Liver (tissue), 8 donors: ENCODE measurements at regions not wholly inside any gene's neighbourhood (a gene's known extent, or its start where the extent isn't known, plus 50 kb on each side); places are given as distances from the start of the nearest gene placed in this dataset.

Experiments
- DNase-seq: peaks from one replicate; pipeline ENCODE4 v3.0.0-alpha.2; 2017; ENCODE audit warnings: low spot score
- H3K27ac ChIP-seq, 2 donors: one replicate each; pipeline ENCODE4 v1.7.0; 2013; ENCODE audit warnings: inconsistent platforms in 2 of 2, low read length in 2 of 2, control low read depth in 1 of 2, low read depth in 1 of 2, mild to moderate bottlenecking in 1 of 2
- H3K27me3 ChIP-seq, 4 donors: one replicate each; pipeline versions ENCODE4 v1.6.1 to v1.7.0; 2013; ENCODE audit warnings: low read length in 3 of 4, inconsistent platforms in 1 of 4, mild to moderate bottlenecking in 1 of 4, moderate library complexity in 1 of 4; ENCODE audit not compliant: control insufficient read depth in 4 of 4, insufficient read depth in 4 of 4
- H3K36me3 ChIP-seq, 4 donors: one replicate each; pipeline versions ENCODE4 v1.6.1 to v1.7.0; 2013; ENCODE audit warnings: low read length in 3 of 4, mild to moderate bottlenecking in 3 of 4, low read depth in 1 of 4, moderate library complexity in 1 of 4; ENCODE audit not compliant: control insufficient read depth in 4 of 4, insufficient read depth in 3 of 4
- H3K4me1 ChIP-seq, 4 donors: one replicate each; pipeline versions ENCODE4 v1.6.1 to v1.7.0; 2013; ENCODE audit warnings: low read length in 3 of 4, mild to moderate bottlenecking in 3 of 4, moderate library complexity in 1 of 4; ENCODE audit not compliant: control insufficient read depth in 4 of 4, insufficient read depth in 4 of 4
- H3K4me3 ChIP-seq, 3 donors: one replicate each; pipeline versions ENCODE4 v1.6.1 to v1.7.0; 2013; ENCODE audit warnings: low read length in 3 of 3, control low read depth in 1 of 3, low read depth in 1 of 3, mild to moderate bottlenecking in 1 of 3
- H3K9ac ChIP-seq, 2 donors: one replicate each; pipeline ENCODE4 v1.7.0; 2013; ENCODE audit warnings: low read length in 2 of 2, mild to moderate bottlenecking in 2 of 2, moderate library complexity in 2 of 2, control low read depth in 1 of 2, low read depth in 1 of 2
- H3K9me3 ChIP-seq, 4 donors: one replicate each; pipeline versions ENCODE4 v1.6.1 to v1.7.0; 2013; ENCODE audit warnings: low read length in 3 of 4; ENCODE audit not compliant: control insufficient read depth in 4 of 4
- ATF3 ChIP-seq: IDR thresholded peaks from 2 replicates; pipeline ENCODE4 v1.6.1; 2016; ENCODE audit warnings: antibody characterized with exemption
- CTCF ChIP-seq: fragments of 150-350 bp; IDR thresholded peaks from 2 replicates; pipeline ENCODE4 v1.5.1; 2017; ENCODE audit warnings: improper control_type of control experiment, low read depth, low read length; ENCODE audit not compliant: missing input control
- FOXA1 ChIP-seq: IDR thresholded peaks from 2 replicates; pipeline ENCODE4 v1.6.1; 2016; ENCODE audit warnings: antibody characterized with exemption
- FOXA2 ChIP-seq: IDR thresholded peaks from 2 replicates; pipeline ENCODE4 v1.6.1; 2016; ENCODE audit warnings: antibody characterized with exemption
- GABPA ChIP-seq, 2 donors: IDR thresholded peaks in 1 of 2; conservative IDR thresholded peaks in 1 of 2; 2 replicates each; pipeline ENCODE4 v1.6.1; 2016; ENCODE audit warnings: antibody characterized with exemption in 2 of 2, mild to moderate bottlenecking in 1 of 2, moderate library complexity in 1 of 2
- HNF4A ChIP-seq, 2 donors: conservative IDR thresholded peaks; 2 replicates each; pipeline ENCODE4 v1.6.1; 2016; ENCODE audit warnings: antibody characterized with exemption in 2 of 2, mild to moderate bottlenecking in 2 of 2
- HNF4G ChIP-seq: IDR thresholded peaks from 2 replicates; pipeline ENCODE4 v1.6.1; 2016; ENCODE audit warnings: antibody characterized with exemption
- JUND ChIP-seq, 2 donors: IDR thresholded peaks; 2 replicates each; pipeline ENCODE4 v1.6.1; 2016; ENCODE audit warnings: antibody characterized with exemption in 2 of 2
- MAX ChIP-seq: IDR thresholded peaks from 2 replicates; pipeline ENCODE4 v1.6.1; 2016; ENCODE audit warnings: antibody characterized with exemption
- NR2F2 ChIP-seq: IDR thresholded peaks from 2 replicates; pipeline ENCODE4 v1.6.1; 2016; ENCODE audit warnings: antibody characterized with exemption
- RAD21 ChIP-seq, 2 donors: IDR thresholded peaks; 2 replicates each; pipeline ENCODE4 v1.6.1; 2016; ENCODE audit warnings: antibody characterized with exemption in 2 of 2, mild to moderate bottlenecking in 2 of 2
- REST ChIP-seq: IDR thresholded peaks from 2 replicates; pipeline ENCODE4 v1.6.1; 2016; ENCODE audit warnings: antibody characterized with exemption, mild to moderate bottlenecking
- RXRA ChIP-seq, 2 donors: IDR thresholded peaks; 2 replicates each; pipeline ENCODE4 v1.6.1; 2017 to 2018; ENCODE audit warnings: antibody characterized with exemption in 2 of 2, mild to moderate bottlenecking in 1 of 2
- SP1 ChIP-seq: IDR thresholded peaks from 2 replicates; pipeline ENCODE4 v1.6.1; 2018; ENCODE audit warnings: antibody characterized with exemption, mild to moderate bottlenecking
- TAF1 ChIP-seq: conservative IDR thresholded peaks from 2 replicates; pipeline ENCODE4 v1.6.1; 2016; ENCODE audit warnings: antibody characterized with exemption, mild to moderate bottlenecking
- ZBTB33 ChIP-seq: IDR thresholded peaks from 2 replicates; pipeline ENCODE4 v1.6.1; 2016; ENCODE audit warnings: antibody characterized with exemption
- WGBS: extraction: QIAGEN DNeasy Blood & Tissue Kit; methylation state at CpG from one replicate; pipeline ENCODE4 v1.1.7; 2013; 5-methylcytosine and 5-hydroxymethylcytosine counted together
- donor health status: healthy.
- donor health status: healthy.
- donor health status: healthy.
- donor health status: healthy.
- donor health status: healthy.

GRCh38 chr3:165624761-165625160 is 212.5 kb downstream of the BCHE start:
- TF ChIP-seq HNF4G (no peak), RAD21 (IDR thresholded peaks at IDR 0.05) (peak in 1 of 2 donors; percentile 12)
- WGBS = 78% methylated on average over 3 of the region's 3 CpGs
- Histone ChIP-seq H3K4me1 (no peaks in the 10 kb centered on the region), H3K36me3 (no peaks in the 10 kb centered on the region), H3K27ac (no peak overlapping the region), H3K27me3 (no peaks in the 10 kb centered on the region), H3K4me3 (no peak overlapping the region), H3K9ac (no peak overlapping the region), H3K9me3 (peaks cover 0 to 20% (median 3%) of the 10 kb centered on the region in 4 donors)
- no peak for DNase-seq

GRCh38 chr3:165622356-165622755 is 214.9 kb downstream of the BCHE start:
- Histone ChIP-seq H3K4me3 (no peak overlapping the region), H3K4me1 (no peaks in the 10 kb centered on the region), H3K9me3 (peaks cover 0 to 20% (median 3%) of the 10 kb centered on the region in 4 donors), H3K9ac (no peak overlapping the region), H3K36me3 (no peaks in the 10 kb centered on the region), H3K27ac (no peak overlapping the region), H3K27me3 (no peaks in the 10 kb centered on the region)
- DNase-seq = no peak
- WGBS = 66% methylated on average over 2 of the region's 2 CpGs
- no peak for TF ChIP-seq FOXA1
- peak; percentile 21 for TF ChIP-seq SP1
- peak; percentile 69 to 90 for TF ChIP-seq HNF4A (conservative IDR thresholded peaks at IDR 0.05)
- peak; percentile 78 for TF ChIP-seq HNF4G
- peak; percentile 11 for TF ChIP-seq CTCF
- peak; percentile 48 to 69 for TF ChIP-seq RAD21 (IDR thresholded peaks at IDR 0.05)
- TF ChIP-seq REST = no peak
- no peak for TF ChIP-seq GABPA (IDR thresholded peaks at IDR 0.05 in 1 of 2, conservative IDR thresholded peaks at IDR 0.05 in 1 of 2)

- Histone ChIP-seq H3K9ac (no peak overlapping the region), H3K4me1 (no peaks in the 10 kb centered on the region), H3K27ac (no peak overlapping the region), H3K4me3 (no peak overlapping the region), H3K9me3 (peaks cover 0 to 16% (median 2%) of the 10 kb centered on the region in 4 donors), H3K27me3 (no peaks in the 10 kb centered on the region), H3K36me3 (no peaks in the 10 kb centered on the region)
- 89% methylated on average over 2 of the region's 2 CpGs for WGBS
- TF ChIP-seq HNF4A (conservative IDR thresholded peaks at IDR 0.05) (no peak), MAX (no peak), HNF4G (no peak), ATF3 (no peak), FOXA2 (no peak), SP1 (no peak), ZBTB33 (no peak), FOXA1 (no peak), RXRA (IDR thresholded peaks at IDR 0.05) (no peak), TAF1 (no peak), RAD21 (IDR thresholded peaks at IDR 0.05) (no peak), JUND (IDR thresholded peaks at IDR 0.05) (no peak), CTCF (no peak), NR2F2 (no peak), GABPA (IDR thresholded peaks at IDR 0.05 in 1 of 2, conservative IDR thresholded peaks at IDR 0.05 in 1 of 2) (no peak)
- no peak for DNase-seq
Observed at GRCh38 chr3:165619069-165619468, 218.2 kb downstream of the BCHE start.
